HCT116 (cell line): ENCODE measurements at regions not wholly inside any gene's neighbourhood (a gene's known extent, or its start where the extent isn't known, plus 50 kb on each side); places are given as distances from the start of the nearest gene placed in this dataset.

Experiments
- ATAC-seq: fragments of 200-7000 bp; cut with Tn5 transposase; 2 replicates; pipeline ENCODE4 v1.9.1; 2020; ENCODE audit warnings: mild to moderate bottlenecking, moderate library complexity
- BruUV-seq: library from RNA; stranded (reverse); fragments of 400-500 nt; replicated peaks from 2 replicates; lab custom pipeline; 2021; lab: Mats Ljungman, UMichigan
- CTCF ChIA-PET: fragments of 300-600 bp; sonication (Branson Sonifier 250); formaldehyde crosslinking; loops from one replicate; lab custom pipeline; 2021; ENCODE audit warnings: antibody characterized with exemption; lab: Charles Lee
- POLR2A ChIA-PET: fragments of 300-600, 350-600 bp; sonication (Branson Sonifier 250); formaldehyde crosslinking; loops from one replicate; lab custom pipeline; 2021; ENCODE audit warnings: antibody characterized with exemption; lab: Charles Lee
- RAD21 ChIA-PET, 2 experiments: fragments of 300-600 bp; sonication (Branson Sonifier 250); formaldehyde crosslinking; loops; one replicate each; lab custom pipeline; 2023; ENCODE audit warnings: low total read pairs in 2 of 2; ENCODE audit not compliant: uncharacterized antibody in 2 of 2, unreplicated experiment in 2 of 2, low non-redundant PET in 1 of 2; lab: Charles Lee
- DNase-seq: peaks from one replicate; pipeline ENCODE4 v3.0.0-alpha.2; 2010; ENCODE audit warnings: low read depth, low spot score
- H2AFZ ChIP-seq: fragments of 200-600 bp; shearing (Covaris generic), sonication (generic); 2 replicates; pipeline ENCODE4 v1.6.1; 2017; ENCODE audit warnings: low read depth, mixed run types, mixed read lengths, antibody characterized with exemption, low read length; ENCODE audit not compliant: poor library complexity, severe bottlenecking
- H3K27ac ChIP-seq: 2 replicates; pipeline ENCODE4 v1.5.1; 2012; ENCODE audit warnings: low read depth, low read length
- H3K27me3 ChIP-seq: fragments of 200-600 bp; sonication (generic); 2 replicates; pipeline ENCODE4 v1.6.1; 2016; ENCODE audit warnings: mixed run types, low read length, mixed read lengths; ENCODE audit not compliant: insufficient read depth
- H3K36me3 ChIP-seq, 2 experiments: fragments of 200-500 bp in 1 of 2; fragments of 200-600 bp in 1 of 2; sonication (Bioruptor generic) in 1 of 2; sonication (generic) in 1 of 2; 2 replicates each; pipeline versions ENCODE4 v1.5.1 to v1.6.1; 2014 to 2016; ENCODE audit warnings: low read length in 2 of 2, inconsistent platforms in 1 of 2, mixed read lengths in 1 of 2, mixed run types in 1 of 2; ENCODE audit not compliant: insufficient read depth in 2 of 2, control insufficient read depth in 1 of 2
- H3K4me1 ChIP-seq, 2 experiments: fragments of 200-600 bp in 1 of 2; sonication (generic) in 1 of 2; 2 replicates each; pipeline versions ENCODE4 v1.5.1 to v1.6.1; 2012 to 2017; ENCODE audit warnings: low read length in 2 of 2, inconsistent platforms in 1 of 2, mild to moderate bottlenecking in 1 of 2, mixed read lengths in 1 of 2, mixed run types in 1 of 2, moderate library complexity in 1 of 2; ENCODE audit not compliant: insufficient read depth in 2 of 2, control insufficient read depth in 1 of 2
- H3K4me2 ChIP-seq: fragments of 200-600 bp; sonication (generic); 2 replicates; pipeline ENCODE4 v1.6.1; 2017; ENCODE audit warnings: mixed run types, low read length, mixed read lengths
- H3K4me3 ChIP-seq, 2 experiments: fragments of 200-600 bp in 1 of 2; sonication (generic) in 1 of 2; replicated peaks in 1 of 2; 2 replicates each; pipeline ENCODE4 v1.5.1; 2011 to 2016; ENCODE audit warnings: low read length in 2 of 2, control low read depth in 1 of 2, low read depth in 1 of 2, mild to moderate bottlenecking in 1 of 2, mixed read lengths in 1 of 2, mixed run types in 1 of 2
- H3K79me2 ChIP-seq: fragments of 200-600 bp; sonication (generic); 2 replicates; pipeline ENCODE4 v1.6.1; 2017; ENCODE audit warnings: mild to moderate bottlenecking, mixed run types, low read length, moderate library complexity, mixed read lengths; ENCODE audit not compliant: insufficient read depth
- H3K9ac ChIP-seq: fragments of 200-600 bp; sonication (generic); 2 replicates; pipeline ENCODE4 v1.6.1; 2016; ENCODE audit warnings: low read length, mixed read lengths
- H3K9me2 ChIP-seq: fragments of 200-600 bp; sonication (generic), shearing (Covaris generic); 2 replicates; pipeline ENCODE4 v1.6.1; 2017; ENCODE audit warnings: mixed run types, mild to moderate bottlenecking, moderate library complexity; ENCODE audit not compliant: insufficient read depth
- H3K9me3 ChIP-seq, 2 experiments: fragments of 200-500 bp in 1 of 2; fragments of 200-600 bp in 1 of 2; sonication (Bioruptor generic) in 1 of 2; sonication (generic) in 1 of 2; 2 replicates each; pipeline ENCODE4 v1.6.1; 2014 to 2017; ENCODE audit warnings: low read length in 2 of 2, mixed read lengths in 2 of 2, inconsistent platforms in 1 of 2, low read depth in 1 of 2, mild to moderate bottlenecking in 1 of 2, mixed run types in 1 of 2, moderate library complexity in 1 of 2; ENCODE audit not compliant: control insufficient read depth in 1 of 2, insufficient read depth in 1 of 2
- H4K20me1 ChIP-seq: fragments of 200-600 bp; sonication (generic), shearing (Covaris generic); 2 replicates; pipeline ENCODE4 v1.6.1; 2017; ENCODE audit warnings: mixed run types, mild to moderate bottlenecking, moderate library complexity; ENCODE audit not compliant: insufficient read depth
- CTCF ChIP-seq, 3 experiments: fragments of 200-600 bp in 1 of 3; sonication (generic) in 1 of 3; IDR thresholded peaks in 2 of 3; conservative IDR thresholded peaks in 1 of 3; 2 replicates each; pipeline ENCODE4 v1.5.1; 2012 to 2017; ENCODE audit warnings: low read depth in 2 of 3, low read length in 2 of 3, antibody characterized with exemption in 1 of 3, borderline replicate concordance in 1 of 3, control low read depth in 1 of 3, mild to moderate bottlenecking in 1 of 3, mixed read lengths in 1 of 3, mixed run types in 1 of 3, moderate library complexity in 1 of 3; ENCODE audit not compliant: insufficient read depth in 1 of 3
- EZH2 ChIP-seq: fragments of 200-600 bp; sonication (generic); IDR thresholded peaks from 2 replicates; pipeline ENCODE4 v1.6.1; 2017; ENCODE audit warnings: antibody characterized with exemption, mixed run types
- FOSL1 ChIP-seq: IDR thresholded peaks from 2 replicates; pipeline ENCODE4 v1.6.1; 2012; ENCODE audit warnings: low read depth
- POLR2AphosphoS5 ChIP-seq: IDR thresholded peaks from 2 replicates; pipeline ENCODE4 v1.6.1; 2011; ENCODE audit warnings: mild to moderate bottlenecking, low read depth, low read length, moderate library complexity
- RAD21 ChIP-seq: IDR thresholded peaks from 2 replicates; pipeline ENCODE4 v1.6.1; 2012; ENCODE audit warnings: low read depth, mild to moderate bottlenecking
- TCF7L2 ChIP-seq: IDR thresholded peaks from 2 replicates; pipeline ENCODE4 v1.7.0; 2011; ENCODE audit warnings: borderline replicate concordance, inconsistent platforms; ENCODE audit not compliant: insufficient read depth, insufficient read length; ENCODE audit errors: extremely low read depth
- ZFX ChIP-seq: fragments of 450-650 bp; IDR thresholded peaks from 2 replicates; pipeline ENCODE4 v1.6.1; 2017
- intact Hi-C: fragments of 100-400 bp; cut with micrococcal nuclease; formaldehyde crosslinking; loops from 2 replicates; pipeline ENCODE4 v1.10.0; 2022
- TF ChIP-seq, protein P1 (sequence below): IDR thresholded peaks from 2 replicates; pipeline ENCODE4 v1.6.1; 2012
- TF ChIP-seq, protein P2 (sequence below): IDR thresholded peaks from 2 replicates; pipeline ENCODE4 v1.6.1; 2011; ENCODE audit warnings: mild to moderate bottlenecking, low read length, moderate library complexity; ENCODE audit not compliant: insufficient replicate concordance; ENCODE audit errors: extremely low read depth

DNA sequence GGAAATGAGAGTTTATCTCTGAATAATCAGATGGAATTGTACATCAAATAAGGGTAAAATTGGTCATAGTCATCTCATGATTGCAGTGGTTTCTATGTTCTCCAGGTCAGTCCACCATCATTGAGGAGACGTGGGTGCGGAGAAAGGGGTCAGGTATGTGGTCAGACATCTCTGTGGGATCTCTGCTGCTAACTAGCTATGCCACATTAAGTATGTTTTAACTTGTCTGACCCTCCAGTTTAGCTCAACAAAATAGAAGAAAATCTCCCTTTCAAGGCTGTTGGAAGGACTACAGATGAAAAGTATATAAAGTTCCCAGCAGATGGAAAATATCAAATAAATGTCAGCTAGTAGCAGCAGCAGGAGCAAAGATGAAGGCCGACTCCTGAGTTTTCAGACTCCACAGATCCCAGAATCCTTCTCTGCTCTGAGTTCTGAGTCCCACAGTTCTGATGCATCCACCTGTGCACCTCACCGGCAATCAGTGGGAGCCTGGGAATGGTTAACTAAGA is 106.6 kb upstream of the CYP1B1 start:
- no peak overlapping the region for H3K4me2 ChIP-seq
- no peak for DNase-seq
- H3K4me3 ChIP-seq = no peak overlapping the region
- no peaks in the 10 kb centered on the region for H3K9me3 ChIP-seq
- H3K27ac ChIP-seq = no peak overlapping the region
- BruUV-seq = no TSS peak
- H4K20me1 ChIP-seq = no peaks in the 10 kb centered on the region
- RAD21 ChIA-PET = no interaction called here
- no peaks in the 10 kb centered on the region for H3K27me3 ChIP-seq
- no peak overlapping the region for H2AFZ ChIP-seq
- CTCF ChIA-PET = no interaction called here
- intact Hi-C loops = no loop called here
- no peak overlapping the region for H3K9ac ChIP-seq
- H3K9me2 ChIP-seq = no peaks in the 10 kb centered on the region
- no peaks in the 10 kb centered on the region for H3K79me2 ChIP-seq
- POLR2A ChIA-PET = no interaction called here
- no peak for TF ChIP-seq TCF7L2
- no peak for TF ChIP-seq EZH2
- TF ChIP-seq POLR2AphosphoS5 = no peak
- TF ChIP-seq, protein P1, sequence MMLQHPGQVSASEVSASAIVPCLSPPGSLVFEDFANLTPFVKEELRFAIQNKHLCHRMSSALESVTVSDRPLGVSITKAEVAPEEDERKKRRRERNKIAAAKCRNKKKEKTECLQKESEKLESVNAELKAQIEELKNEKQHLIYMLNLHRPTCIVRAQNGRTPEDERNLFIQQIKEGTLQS = no peak
- TF ChIP-seq CTCF (IDR thresholded peaks at IDR 0.05 in 2 of 3, conservative IDR thresholded peaks at IDR 0.05 in 1 of 3; ENCODE audit: borderline replicate concordance in 1 of 3, insufficient read depth in 1 of 3, low read depth in 2 of 3, low read length in 2 of 3) = no peak
- TF ChIP-seq RAD21 = no peak
- no peak for TF ChIP-seq FOSL1
- TF ChIP-seq, protein P2, sequence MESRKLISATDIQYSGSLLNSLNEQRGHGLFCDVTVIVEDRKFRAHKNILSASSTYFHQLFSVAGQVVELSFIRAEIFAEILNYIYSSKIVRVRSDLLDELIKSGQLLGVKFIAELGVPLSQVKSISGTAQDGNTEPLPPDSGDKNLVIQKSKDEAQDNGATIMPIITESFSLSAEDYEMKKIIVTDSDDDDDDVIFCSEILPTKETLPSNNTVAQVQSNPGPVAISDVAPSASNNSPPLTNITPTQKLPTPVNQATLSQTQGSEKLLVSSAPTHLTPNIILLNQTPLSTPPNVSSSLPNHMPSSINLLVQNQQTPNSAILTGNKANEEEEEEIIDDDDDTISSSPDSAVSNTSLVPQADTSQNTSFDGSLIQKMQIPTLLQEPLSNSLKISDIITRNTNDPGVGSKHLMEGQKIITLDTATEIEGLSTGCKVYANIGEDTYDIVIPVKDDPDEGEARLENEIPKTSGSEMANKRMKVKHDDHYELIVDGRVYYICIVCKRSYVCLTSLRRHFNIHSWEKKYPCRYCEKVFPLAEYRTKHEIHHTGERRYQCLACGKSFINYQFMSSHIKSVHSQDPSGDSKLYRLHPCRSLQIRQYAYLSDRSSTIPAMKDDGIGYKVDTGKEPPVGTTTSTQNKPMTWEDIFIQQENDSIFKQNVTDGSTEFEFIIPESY = no peak
- no peak for TF ChIP-seq ZFX
- TF ChIP-seq, all 23 proteins: peak for 0
- peaks cover 0 to 7% of the 10 kb centered on the region in 2 experiments; a peak in 1 of 4 replicates for H3K4me1 ChIP-seq
- ATAC-seq = no peak
- no peaks in the 10 kb centered on the region for H3K36me3 ChIP-seq
